Common myeloid progenitor, CD34-positive (primary cell): ENCODE measurements at regions not wholly inside any gene's neighbourhood (a gene's known extent, or its start where the extent isn't known, plus 50 kb on each side); places are given as distances from the start of the nearest gene placed in this dataset.

Experiments
- CTCF ChIA-PET: fragments of 350-600 bp; sonication (Branson Sonifier 250); formaldehyde crosslinking; loops from one replicate; lab custom pipeline; 2021; ENCODE audit warnings: antibody characterized with exemption; lab: Charles Lee
- POLR2A ChIA-PET: fragments of 350-600 bp; sonication (Branson Sonifier 250); formaldehyde crosslinking; loops from one replicate; lab custom pipeline; 2021; ENCODE audit warnings: antibody characterized with exemption; lab: Charles Lee
- DNase-seq, 3 donors: peaks; one replicate each; pipeline versions ENCODE4 v3.0.0 to v3.0.0-alpha.2; 2013
- H3K27ac ChIP-seq, 2 experiments: 1 replicate in 1 of 2; 2 replicates in 1 of 2; pipeline ENCODE4 v1.7.0; 2013; ENCODE audit warnings: inconsistent platforms in 2 of 2, low read length in 2 of 2, mild to moderate bottlenecking in 2 of 2, low read depth in 1 of 2, moderate library complexity in 1 of 2; ENCODE audit not compliant: severe bottlenecking in 2 of 2, insufficient read depth in 1 of 2, poor library complexity in 1 of 2
- H3K27me3 ChIP-seq, 5 experiments: replicated peaks in 2 of 5; 1 replicate in 3 of 5; 2 replicates in 2 of 5; pipeline versions ENCODE4 v1.6.1 to v1.7.0; 2013; ENCODE audit warnings: low read length in 4 of 5, mild to moderate bottlenecking in 2 of 5, moderate library complexity in 2 of 5, inconsistent platforms in 1 of 5; ENCODE audit not compliant: insufficient read depth in 5 of 5, control insufficient read depth in 4 of 5
- H3K36me3 ChIP-seq, 4 experiments: 1 replicate in 2 of 4; 2 replicates in 2 of 4; pipeline versions ENCODE4 v1.6.1 to v1.7.0; 2013; ENCODE audit warnings: low read length in 3 of 4, control low read depth in 1 of 4, mild to moderate bottlenecking in 1 of 4; ENCODE audit not compliant: control insufficient read depth in 4 of 4, insufficient read depth in 4 of 4
- H3K4me1 ChIP-seq, 4 experiments: 1 replicate in 3 of 4; 2 replicates in 1 of 4; pipeline versions ENCODE4 v1.6.1 to v1.7.1; 2013; ENCODE audit warnings: low read length in 3 of 4, mild to moderate bottlenecking in 3 of 4, control low read depth in 1 of 4, inconsistent platforms in 1 of 4, moderate library complexity in 1 of 4; ENCODE audit not compliant: control insufficient read depth in 4 of 4, insufficient read depth in 4 of 4; ENCODE audit errors: control extremely low read depth in 1 of 4
- H3K4me3 ChIP-seq, 7 experiments: 1 replicate in 4 of 7; 2 replicates in 3 of 7; pipeline versions ENCODE4 v1.5.1 to v1.7.0; 2013; ENCODE audit warnings: mild to moderate bottlenecking in 7 of 7, low read length in 6 of 7, moderate library complexity in 6 of 7, inconsistent platforms in 2 of 7, low read depth in 2 of 7, control low read depth in 1 of 7; ENCODE audit not compliant: insufficient read depth in 4 of 7, control insufficient read depth in 1 of 7; ENCODE audit errors: extremely low read depth in 1 of 7
- H3K9me3 ChIP-seq, 5 experiments: 1 replicate in 4 of 5; 2 replicates in 1 of 5; pipeline versions ENCODE4 v1.6.1 to v1.7.1; 2013; ENCODE audit warnings: low read length in 4 of 5, mild to moderate bottlenecking in 2 of 5, inconsistent platforms in 1 of 5, low read depth in 1 of 5, moderate library complexity in 1 of 5; ENCODE audit not compliant: control insufficient read depth in 4 of 5, insufficient read depth in 2 of 5; ENCODE audit errors: control extremely low read depth in 1 of 5
- WGBS: methylation state at CpG from one replicate; pipeline ENCODE4 v1.1.5; 2013; ENCODE audit not compliant: insufficient coverage; 5-methylcytosine and 5-hydroxymethylcytosine counted together

DNA sequence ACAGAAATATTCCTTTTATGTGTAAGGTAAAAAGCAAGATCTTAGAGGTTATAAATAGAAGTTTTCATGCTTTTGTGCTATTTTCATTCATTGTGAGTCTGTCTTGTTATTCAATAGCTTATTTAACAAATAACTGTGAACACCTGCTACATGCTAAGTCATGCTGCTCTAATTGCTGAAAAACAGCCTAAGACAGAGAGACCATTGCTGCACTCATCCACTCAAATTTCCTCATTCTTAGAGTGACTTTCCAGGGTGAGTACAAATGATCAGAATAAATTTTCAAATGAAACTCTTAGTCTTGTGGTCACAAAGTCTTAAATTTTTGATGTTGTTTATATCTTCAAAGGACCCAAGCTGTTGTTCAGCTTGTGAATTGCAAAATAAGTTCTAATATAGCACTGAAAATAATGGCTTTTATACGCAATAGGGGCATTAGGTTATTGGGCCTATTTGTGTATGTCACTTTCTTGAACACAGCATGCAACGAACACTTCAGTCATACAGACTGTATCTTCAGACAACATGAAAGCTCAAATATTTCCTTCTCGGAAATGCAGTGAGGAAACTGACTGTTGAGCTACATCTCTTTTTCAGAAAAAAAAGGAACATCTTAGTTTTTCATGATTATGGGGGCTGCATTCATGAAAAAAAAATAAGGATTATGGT lies 247.9 kb upstream of the PCDH15 start:
- no CpG with 5 or more reads among the region's 3 CpGs for WGBS

DNA sequence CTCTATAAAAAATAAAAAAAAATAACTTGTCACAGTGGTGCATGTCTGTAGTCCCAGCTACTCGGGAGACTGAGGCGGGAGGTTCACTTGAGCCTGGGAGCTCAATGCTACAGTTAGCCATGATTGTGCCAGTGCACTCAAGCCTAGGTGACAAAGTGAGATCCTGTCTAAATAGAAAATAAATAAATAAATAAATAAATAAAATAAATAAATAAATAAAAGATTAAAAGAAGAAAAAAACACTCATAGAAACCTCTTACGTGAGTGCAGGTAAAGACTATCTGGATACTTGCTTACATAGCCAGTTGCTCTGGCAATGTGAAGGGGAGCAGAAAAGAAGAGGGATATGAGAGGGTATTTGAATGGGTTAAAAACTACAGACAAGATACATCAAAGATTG lies 242.5 kb upstream of the PCDH15 start:
- Histone ChIP-seq H3K27ac (no peak overlapping the region), H3K27me3 (no peaks in the 10 kb centered on the region), H3K4me1 (no peaks in the 10 kb centered on the region), H3K36me3 (no peaks in the 10 kb centered on the region), H3K9me3 (no peaks in the 10 kb centered on the region), H3K4me3 (no peak overlapping the region)
- 100% methylated on average over 2 of the region's 3 CpGs for WGBS
- POLR2A ChIA-PET, result no interaction called here
- no peak for DNase-seq
- CTCF ChIA-PET, result no interaction called here

More for the DNA sequence above, 247.9 kb upstream of the PCDH15 start:
- Histone ChIP-seq H3K4me3 (no peak overlapping the region), H3K27ac (no peak overlapping the region), H3K4me1 (no peaks in the 10 kb centered on the region), H3K36me3 (no peaks in the 10 kb centered on the region), H3K9me3 (no peaks in the 10 kb centered on the region), H3K27me3 (no peaks in the 10 kb centered on the region)
- DNase-seq, result peak in 2 of 3 donors; percentile 1 to 3
- CTCF ChIA-PET, result interaction anchor here (1.0 kb wide), 1 partner anchor 12 kb away, joined by 4 read pairs; no protein-coding TSS in a partner anchor
- POLR2A ChIA-PET, result no interaction called here

DNA sequence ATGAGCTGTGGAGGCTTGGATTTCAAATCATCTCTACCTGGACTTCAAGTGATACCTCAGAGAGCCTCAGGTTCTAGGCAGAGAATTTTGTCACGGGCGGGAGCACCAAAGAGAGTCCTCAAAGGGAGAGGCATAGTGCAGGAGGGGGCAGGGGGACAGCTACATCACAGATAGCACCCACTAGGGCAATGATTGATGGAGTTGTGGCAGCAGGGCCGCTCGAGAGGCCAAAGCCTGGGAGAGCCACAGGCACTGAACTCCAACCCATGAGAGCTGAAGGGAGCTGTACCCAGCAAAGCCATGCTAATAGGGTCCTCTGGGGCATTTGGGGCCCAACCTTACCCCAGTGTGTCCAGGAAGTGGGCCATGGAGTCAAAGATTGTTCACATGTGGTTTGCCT lies 232.0 kb upstream of the PCDH15 start:
- Histone ChIP-seq H3K27me3 (no peaks in the 10 kb centered on the region), H3K4me1 (no peaks in the 10 kb centered on the region), H3K27ac (no peak overlapping the region), H3K36me3 (no peaks in the 10 kb centered on the region), H3K9me3 (no peaks in the 10 kb centered on the region), H3K4me3 (no peak overlapping the region)
- ChIA-PET CTCF (no interaction called here), POLR2A (no interaction called here)
- DNase-seq, result no peak
- 100% methylated on average over 3 of the region's 4 CpGs for WGBS

DNA sequence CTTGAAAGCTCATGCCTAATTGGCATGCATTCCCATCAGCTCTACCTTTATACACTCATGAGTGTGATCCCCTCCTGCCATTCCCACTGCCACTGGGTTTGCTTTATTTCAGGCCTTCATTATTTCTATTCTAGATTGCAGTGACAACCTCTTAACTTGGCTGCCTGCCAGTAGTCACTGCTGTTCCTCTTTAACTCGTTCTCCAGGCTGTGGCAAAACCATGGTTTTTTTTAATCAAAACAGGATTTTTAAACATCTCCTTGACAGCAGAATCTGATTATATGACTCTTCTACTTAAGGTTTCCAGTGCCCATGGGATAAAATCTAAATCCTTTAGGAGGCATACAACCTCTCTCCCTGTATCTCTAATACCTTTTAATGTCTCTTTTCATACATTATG lies 223.7 kb upstream of the PCDH15 start:
- Histone ChIP-seq H3K36me3 (no peaks in the 10 kb centered on the region), H3K4me1 (no peaks in the 10 kb centered on the region), H3K9me3 (no peaks in the 10 kb centered on the region), H3K4me3 (no peak overlapping the region), H3K27me3 (no peaks in the 10 kb centered on the region), H3K27ac (no peak overlapping the region)
- 0% methylated on average over 1 of the region's 1 CpG for WGBS
- ChIA-PET CTCF (no interaction called here), POLR2A (no interaction called here)
- peak; percentile 12 to 45 (median 36) for DNase-seq

DNA sequence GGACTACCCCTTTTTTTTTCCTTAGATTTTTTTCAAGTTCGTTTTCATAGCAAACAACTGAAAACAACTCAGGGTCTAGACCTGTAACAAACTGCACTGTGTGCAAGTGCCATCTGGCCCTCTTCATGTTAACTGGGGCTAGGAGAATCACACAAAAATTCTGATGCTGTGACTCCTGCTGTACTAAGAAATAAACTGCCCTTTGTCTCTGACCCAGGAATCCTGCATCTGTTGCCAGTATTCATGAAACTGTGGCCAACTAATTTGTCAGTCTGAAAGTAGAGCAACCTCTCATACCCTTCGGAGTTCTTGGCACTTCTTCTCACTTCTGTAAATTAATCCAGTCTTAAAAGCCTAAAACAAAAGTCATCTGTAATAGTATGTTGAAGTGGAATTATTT lies 218.4 kb upstream of the PCDH15 start:
- no peak overlapping the region for H3K4me3 ChIP-seq
- no peak overlapping the region for H3K27ac ChIP-seq
- CTCF ChIA-PET, result interaction anchor here (0.5 to 0.9 kb wide), 2 partner anchors 33 to 115 kb away, joined by 3 read pairs; no protein-coding TSS in a partner anchor
- WGBS, result 100% methylated on average over 1 of the region's 2 CpGs
- H3K9me3 ChIP-seq, result no peaks in the 10 kb centered on the region
- H3K4me1 ChIP-seq, result no peaks in the 10 kb centered on the region
- no peak for DNase-seq
- POLR2A ChIA-PET, result no interaction called here
- H3K36me3 ChIP-seq, result no peaks in the 10 kb centered on the region
- no peaks in the 10 kb centered on the region for H3K27me3 ChIP-seq

DNA sequence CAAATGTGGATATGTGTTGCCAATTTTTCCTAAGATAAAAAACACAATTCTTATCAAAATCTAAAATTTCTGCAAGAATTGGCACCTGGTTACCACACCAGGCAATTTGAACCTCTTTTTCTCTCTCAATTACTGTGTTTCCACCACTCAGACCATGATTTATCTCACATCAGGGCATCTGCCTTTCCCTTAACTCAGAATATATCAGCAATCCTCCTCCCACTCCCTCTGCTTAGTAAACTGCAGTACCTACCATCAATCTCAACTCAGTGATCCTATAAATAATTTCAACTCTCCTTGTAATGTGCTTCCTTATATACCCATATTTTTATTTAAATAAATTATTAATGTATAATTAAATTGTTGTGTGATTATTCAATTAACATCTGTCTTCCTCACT lies 212.3 kb upstream of the PCDH15 start:
- Histone ChIP-seq H3K27ac (no peak overlapping the region), H3K27me3 (no peaks in the 10 kb centered on the region), H3K4me3 (no peak overlapping the region), H3K9me3 (no peaks in the 10 kb centered on the region), H3K4me1 (no peaks in the 10 kb centered on the region), H3K36me3 (no peaks in the 10 kb centered on the region)
- DNase-seq, result no peak
- CTCF ChIA-PET, result no interaction called here
- POLR2A ChIA-PET, result no interaction called here

DNA sequence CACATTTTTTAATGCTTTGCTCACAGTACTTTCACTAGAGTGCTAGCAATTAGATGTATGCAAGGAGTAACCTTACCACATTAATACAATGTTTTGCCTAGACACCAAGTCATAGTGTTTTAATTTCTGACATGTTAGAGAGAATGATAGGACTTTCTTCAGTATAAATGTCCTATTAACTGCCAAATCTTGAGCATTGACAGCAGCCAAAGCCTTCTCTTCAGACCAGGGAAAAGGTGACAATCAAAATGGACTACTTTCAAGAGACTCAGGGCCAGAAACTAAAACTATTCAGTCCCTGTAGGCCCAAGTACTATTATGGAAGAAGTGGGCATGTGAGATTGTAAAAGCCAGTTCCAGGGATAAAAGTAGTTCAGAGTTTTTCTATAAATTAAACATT lies 201.4 kb upstream of the PCDH15 start:
- CTCF ChIA-PET, result no interaction called here
- Histone ChIP-seq H3K27me3 (no peaks in the 10 kb centered on the region), H3K4me1 (no peaks in the 10 kb centered on the region), H3K4me3 (no peak overlapping the region), H3K9me3 (no peaks in the 10 kb centered on the region), H3K27ac (no peak overlapping the region), H3K36me3 (no peaks in the 10 kb centered on the region)
- POLR2A ChIA-PET, result no interaction called here
- no peak for DNase-seq
